T-helper 2 cell treated with Interferon-gamma antibody and Interleukin-4, amounts not matched to agents 5 μg/mL and 100 μg/mL, for 36 hours (primary cell): ENCODE measurements at regions not wholly inside any gene's neighbourhood (a gene's known extent, or its start where the extent isn't known, plus 50 kb on each side); places are given as distances from the start of the nearest gene placed in this dataset.
"Not testable (repeated sequence)": the region's sequence is repeated elsewhere in the genome, so short reads cannot be mapped to it uniquely, and the experiment has no call there.

Experiments used
- DNase-seq: peaks from one replicate; pipeline ENCODE4 v3.0.0; 2021; ENCODE audit warnings: low spot score
- H3K27ac Mint-ChIP-seq: one replicate; pipeline ENCODE4 v1.8.0; 2021; ENCODE audit warnings: mild to moderate bottlenecking, mixed read lengths
- H3K27me3 Mint-ChIP-seq: one replicate; pipeline ENCODE4 v1.8.0; 2021; ENCODE audit warnings: low read depth, mixed read lengths
- H3K36me3 Mint-ChIP-seq: one replicate; pipeline ENCODE4 v1.8.0; 2021; ENCODE audit warnings: low read depth, mixed read lengths
- H3K4me1 Mint-ChIP-seq: one replicate; pipeline ENCODE4 v1.8.0; 2021; ENCODE audit warnings: low read depth, mixed read lengths
- H3K4me3 Mint-ChIP-seq: one replicate; pipeline ENCODE4 v1.8.0; 2022; ENCODE audit warnings: mild to moderate bottlenecking, moderate library complexity, mixed read lengths
- H3K9me3 Mint-ChIP-seq: one replicate; pipeline ENCODE4 v1.8.0; 2021; ENCODE audit warnings: mixed read lengths

DNA sequence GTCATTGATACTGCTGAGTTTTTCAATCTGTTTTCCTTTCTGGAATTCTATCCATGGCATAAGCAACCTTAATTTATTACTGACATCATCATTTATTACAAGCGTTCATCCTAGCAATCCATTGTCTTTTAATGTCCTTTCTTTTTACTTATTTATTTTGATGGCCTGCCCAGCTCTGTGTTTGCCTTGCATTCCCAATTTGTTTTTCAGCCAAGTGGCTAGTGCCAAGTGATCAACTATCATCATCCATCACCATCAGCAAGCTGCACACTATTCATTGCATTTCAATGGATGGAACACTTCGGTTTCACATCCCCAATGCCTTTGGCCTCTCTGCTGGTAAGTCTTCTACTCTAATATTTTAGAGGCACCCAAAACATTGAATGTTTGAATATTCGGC, 831.7 kb upstream of the EPHA5 start:
- no peak overlapping the region for H3K4me3 Mint-ChIP-seq
- H3K27ac Mint-ChIP-seq, result no peak overlapping the region
- no peaks in the 10 kb centered on the region for H3K36me3 Mint-ChIP-seq
- no peaks in the 10 kb centered on the region for H3K4me1 Mint-ChIP-seq
- no peak for DNase-seq
- peaks cover 9% of the 10 kb centered on the region for H3K9me3 Mint-ChIP-seq
- no peaks in the 10 kb centered on the region for H3K27me3 Mint-ChIP-seq

DNA sequence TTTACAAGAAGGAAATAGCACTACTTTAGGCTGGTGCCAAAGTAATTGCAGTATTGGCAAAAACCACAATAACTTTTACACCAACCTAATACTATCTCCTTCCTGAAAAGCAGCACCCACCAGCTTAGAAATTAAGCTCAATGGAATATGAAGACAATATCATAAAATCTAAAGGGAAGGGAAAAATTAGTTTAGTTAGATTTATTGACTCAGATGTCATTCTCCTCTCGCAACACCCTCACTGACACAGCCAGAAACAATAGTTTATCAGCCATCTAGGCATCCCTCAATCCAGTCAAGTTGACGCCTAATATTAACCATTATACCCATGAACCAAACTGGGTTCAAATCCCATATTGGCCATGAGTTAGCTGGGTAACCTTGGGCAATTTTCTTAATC, 820.4 kb upstream of the EPHA5 start:
- no peaks in the 10 kb centered on the region for H3K36me3 Mint-ChIP-seq
- H3K4me1 Mint-ChIP-seq, result no peaks in the 10 kb centered on the region
- no peak overlapping the region for H3K4me3 Mint-ChIP-seq
- no peaks in the 10 kb centered on the region for H3K27me3 Mint-ChIP-seq
- peaks cover 21% of the 10 kb centered on the region for H3K9me3 Mint-ChIP-seq
- no peak overlapping the region for H3K27ac Mint-ChIP-seq
- no peak for DNase-seq

DNA sequence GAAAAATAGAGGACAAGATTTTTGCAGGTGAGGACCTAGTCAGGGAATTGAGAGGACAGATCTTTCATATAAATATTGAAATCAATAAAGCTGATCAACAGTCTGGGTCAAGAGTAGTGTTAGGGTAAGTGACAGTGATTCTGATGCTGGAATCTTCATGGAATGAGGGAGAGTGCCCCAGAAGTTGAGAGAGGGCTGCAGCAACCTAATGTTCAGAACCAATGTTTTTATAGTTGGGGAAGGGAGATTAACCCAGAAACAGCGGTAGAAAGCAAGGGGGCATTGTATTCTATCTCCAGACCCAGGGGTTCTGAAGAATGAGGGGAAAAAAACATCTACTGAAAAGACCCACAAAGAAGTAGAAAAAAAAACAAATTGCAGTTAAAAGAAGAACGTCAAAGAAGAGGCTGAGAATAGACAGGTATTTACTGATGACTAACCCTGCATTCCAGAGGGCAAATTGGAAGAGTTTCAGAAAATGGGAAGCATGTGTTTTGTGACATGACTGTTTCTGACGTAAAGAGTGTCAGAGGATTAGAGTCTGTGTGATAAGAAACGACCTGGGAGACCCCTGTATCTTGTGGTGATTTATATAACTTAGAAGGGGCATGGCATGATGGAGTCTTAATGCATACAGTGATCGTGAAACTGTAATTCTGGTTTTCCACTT, 819.6 kb upstream of the EPHA5 start:
- Mint-ChIP-seq H3K36me3 (no peaks in the 10 kb centered on the region), H3K4me1 (no peaks in the 10 kb centered on the region), H3K9me3 (peaks cover 25% of the 10 kb centered on the region), H3K4me3 (no peak overlapping the region), H3K27me3 (no peaks in the 10 kb centered on the region), H3K27ac (no peak overlapping the region)
- no peak for DNase-seq

DNA sequence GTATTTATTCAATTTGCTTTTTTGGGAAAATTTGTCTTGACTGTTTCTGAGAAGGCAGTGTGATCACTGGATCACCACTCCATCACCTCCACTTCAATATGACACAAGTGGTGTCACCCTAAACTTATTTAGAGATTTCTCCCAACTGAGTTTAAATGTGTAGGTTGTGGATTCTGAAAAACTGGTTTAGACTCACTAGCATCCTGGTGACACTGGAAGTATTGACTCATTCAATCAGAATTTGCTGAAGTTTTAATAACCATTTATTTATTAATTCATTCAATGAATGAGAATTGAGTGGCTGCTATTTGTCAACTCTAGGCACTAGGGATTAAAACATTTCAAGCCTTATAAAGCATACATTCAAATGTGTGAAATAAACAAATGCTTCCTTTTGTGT, 819.1 kb upstream of the EPHA5 start:
- DNase-seq, result no peak
- Mint-ChIP-seq H3K4me3 (no peak overlapping the region), H3K9me3 (peaks cover 27% of the 10 kb centered on the region)

DNA sequence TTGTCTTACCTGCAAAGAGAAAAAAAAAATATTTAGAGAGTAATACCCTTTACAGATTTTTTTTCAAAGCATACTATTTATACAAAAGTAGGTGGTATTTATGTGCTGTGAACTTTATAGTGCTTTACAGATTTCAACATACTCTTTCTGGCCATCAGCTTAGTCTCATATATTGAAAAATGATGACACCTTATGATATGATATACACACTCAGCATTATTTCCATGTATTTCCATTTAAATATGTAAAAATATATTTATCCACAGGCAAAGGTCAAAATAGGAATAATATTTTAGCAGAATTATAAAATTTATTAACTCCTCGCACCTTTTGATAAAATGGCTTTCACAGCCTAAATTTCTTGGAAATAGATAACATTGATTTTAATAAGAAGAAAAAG, 815.8 kb upstream of the EPHA5 start:
- H3K27me3 Mint-ChIP-seq, result no peaks in the 10 kb centered on the region
- H3K4me1 Mint-ChIP-seq, result no peaks in the 10 kb centered on the region
- no peak overlapping the region for H3K4me3 Mint-ChIP-seq
- peaks cover 30% of the 10 kb centered on the region for H3K9me3 Mint-ChIP-seq
- H3K36me3 Mint-ChIP-seq, result no peaks in the 10 kb centered on the region
- no peak for DNase-seq
- no peak overlapping the region for H3K27ac Mint-ChIP-seq

More for the DNA sequence above, 819.1 kb upstream of the EPHA5 start:
- Mint-ChIP-seq H3K4me1 (no peaks in the 10 kb centered on the region), H3K36me3 (no peaks in the 10 kb centered on the region), H3K27ac (no peak overlapping the region), H3K27me3 (no peaks in the 10 kb centered on the region)

DNA sequence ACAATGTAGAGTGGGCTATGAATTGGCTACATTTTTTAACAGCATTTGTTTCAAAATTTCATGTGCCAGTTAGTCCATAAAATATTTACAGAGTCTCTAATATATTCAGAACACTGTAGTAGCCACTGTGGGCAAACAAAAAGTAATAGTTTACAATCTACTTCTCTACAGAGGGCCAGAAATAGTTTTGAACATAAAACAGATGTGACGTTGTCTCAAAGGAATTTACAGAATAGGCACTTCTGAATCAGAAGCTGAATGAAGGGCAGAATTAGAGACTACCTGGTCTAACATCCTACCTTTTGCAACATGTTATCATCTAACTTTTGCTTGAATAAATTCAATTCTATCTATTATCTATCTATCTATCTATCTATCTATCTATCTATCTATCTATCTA, 811.9 kb upstream of the EPHA5 start:
- Mint-ChIP-seq H3K9me3 (peaks cover 23% of the 10 kb centered on the region), H3K36me3 (no peaks in the 10 kb centered on the region), H3K27me3 (no peaks in the 10 kb centered on the region), H3K4me3 (no peak overlapping the region), H3K4me1 (no peaks in the 10 kb centered on the region), H3K27ac (no peak overlapping the region)
- DNase-seq, result no peak

DNA sequence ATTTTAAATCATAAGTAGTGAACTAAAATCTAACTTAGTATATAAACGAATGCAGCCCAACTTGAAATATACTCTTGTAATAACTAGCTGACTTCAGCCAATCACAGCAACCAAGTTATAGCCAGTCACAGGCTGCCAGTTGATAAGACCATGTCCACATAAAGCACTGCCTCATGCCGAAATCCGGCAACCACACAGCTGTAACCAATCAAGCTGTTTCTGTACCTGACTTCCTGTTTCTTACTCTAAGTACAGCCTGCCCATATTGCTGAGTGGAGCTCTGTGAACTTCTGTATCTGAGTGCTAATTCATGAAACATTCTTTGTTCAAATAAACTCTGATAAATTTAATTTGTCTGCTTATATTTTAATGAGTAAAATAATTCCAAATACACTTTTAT, 805.3 kb upstream of the EPHA5 start:
- no peaks in the 10 kb centered on the region for H3K36me3 Mint-ChIP-seq
- peaks cover 33% of the 10 kb centered on the region for H3K9me3 Mint-ChIP-seq
- DNase-seq, result no peak

DNA sequence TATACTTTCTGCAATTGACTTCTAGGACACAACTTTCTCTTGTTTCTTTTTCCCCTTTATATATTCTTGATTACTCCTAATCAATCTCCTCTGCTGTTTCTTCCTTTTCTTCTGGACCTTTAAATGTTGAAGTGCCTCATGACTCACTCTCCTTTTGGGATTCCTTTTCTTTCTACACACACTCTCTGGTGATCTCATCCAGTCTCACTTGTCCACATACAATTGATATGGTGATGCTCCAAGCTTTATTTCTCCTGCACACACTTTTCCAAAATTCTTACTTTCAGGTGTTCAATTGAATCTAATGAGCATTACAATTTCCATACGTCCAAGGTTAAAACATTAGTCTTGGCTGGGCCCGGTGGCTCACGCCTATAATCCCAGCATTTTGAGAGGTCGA, 794.8 kb upstream of the EPHA5 start:
- no peak for DNase-seq
- Mint-ChIP-seq H3K36me3 (no peaks in the 10 kb centered on the region), H3K4me3 (no peak overlapping the region), H3K27ac (no peak overlapping the region), H3K9me3 (peaks cover 11% of the 10 kb centered on the region), H3K27me3 (no peaks in the 10 kb centered on the region), H3K4me1 (no peaks in the 10 kb centered on the region)

More for the DNA sequence above, 805.3 kb upstream of the EPHA5 start:
- Mint-ChIP-seq H3K27ac (no peak overlapping the region), H3K27me3 (no peaks in the 10 kb centered on the region), H3K4me1 (no peaks in the 10 kb centered on the region), H3K4me3 (no peak overlapping the region)

DNA sequence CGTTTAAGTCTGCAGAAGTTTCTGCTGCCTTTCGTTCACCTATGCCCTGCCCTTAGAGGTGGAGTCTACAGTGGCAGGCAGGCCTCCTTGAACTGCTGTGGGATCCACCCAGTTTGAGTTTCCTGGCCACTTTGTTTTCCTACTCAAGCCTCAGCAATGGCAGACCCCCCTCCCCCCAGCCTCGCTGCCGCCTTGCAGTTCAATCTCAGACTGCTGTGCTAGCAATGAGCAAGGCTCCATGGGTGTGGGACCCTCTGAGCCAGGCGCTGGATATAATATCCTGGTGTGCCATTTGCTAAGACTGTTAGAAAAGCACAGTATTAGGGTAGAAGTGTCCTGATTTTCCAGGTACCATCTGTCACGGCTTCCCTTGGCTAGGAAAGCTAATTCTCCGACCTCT, 792.6 kb upstream of the EPHA5 start:
- peaks cover 14% of the 10 kb centered on the region for H3K9me3 Mint-ChIP-seq
- not testable (repeated sequence) for DNase-seq, H3K27ac Mint-ChIP-seq, H3K36me3 Mint-ChIP-seq, H3K27me3 Mint-ChIP-seq, H3K4me1 Mint-ChIP-seq, H3K4me3 Mint-ChIP-seq

DNA sequence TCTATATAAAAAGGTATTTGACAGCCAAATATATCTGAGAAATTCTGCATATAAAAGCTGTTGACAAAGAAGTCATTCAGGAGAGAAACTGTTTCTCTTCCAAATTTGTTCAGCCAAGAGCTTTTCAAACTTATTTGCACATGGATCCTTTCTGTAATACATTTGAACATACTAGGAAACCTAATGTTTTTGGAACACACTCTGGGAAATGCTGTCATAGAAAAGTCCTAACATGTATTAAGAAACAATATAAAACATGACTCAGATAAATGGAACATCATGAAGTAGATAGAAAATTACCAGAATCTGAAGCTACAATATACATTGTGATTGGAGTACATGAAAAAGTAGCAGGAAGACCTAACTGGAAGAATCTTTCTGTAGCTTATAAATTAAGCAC, 781.5 kb upstream of the EPHA5 start:
- DNase-seq, result no peak
- H3K27ac Mint-ChIP-seq, result no peak overlapping the region
- H3K4me1 Mint-ChIP-seq, result no peaks in the 10 kb centered on the region
- no peaks in the 10 kb centered on the region for H3K36me3 Mint-ChIP-seq
- no peak overlapping the region for H3K4me3 Mint-ChIP-seq
- H3K9me3 Mint-ChIP-seq, result peaks cover 11% of the 10 kb centered on the region
- H3K27me3 Mint-ChIP-seq, result no peaks in the 10 kb centered on the region

DNA sequence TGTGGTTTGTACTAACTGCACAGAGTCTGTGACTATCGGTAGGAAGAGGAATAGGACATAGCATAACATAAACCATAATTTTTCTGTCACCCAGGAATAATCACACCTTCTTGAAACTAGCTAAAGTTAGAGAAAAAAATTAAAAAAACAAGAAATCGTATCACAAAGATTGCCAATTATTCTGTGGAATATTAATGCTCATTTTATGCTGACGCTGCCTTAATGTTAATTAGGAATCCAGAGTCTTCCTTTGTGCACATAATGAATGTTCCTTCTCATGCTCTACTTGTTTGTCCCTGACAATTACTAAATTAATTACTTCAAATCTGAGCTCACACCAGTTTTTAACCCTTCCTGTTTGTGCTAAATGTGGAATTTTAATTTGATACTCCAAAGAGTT, 772.7 kb upstream of the EPHA5 start:
- Mint-ChIP-seq H3K4me3 (no peak overlapping the region), H3K9me3 (peaks cover 15% of the 10 kb centered on the region), H3K36me3 (no peaks in the 10 kb centered on the region), H3K4me1 (no peaks in the 10 kb centered on the region), H3K27ac (no peak overlapping the region), H3K27me3 (no peaks in the 10 kb centered on the region)
- DNase-seq, result no peak

DNA sequence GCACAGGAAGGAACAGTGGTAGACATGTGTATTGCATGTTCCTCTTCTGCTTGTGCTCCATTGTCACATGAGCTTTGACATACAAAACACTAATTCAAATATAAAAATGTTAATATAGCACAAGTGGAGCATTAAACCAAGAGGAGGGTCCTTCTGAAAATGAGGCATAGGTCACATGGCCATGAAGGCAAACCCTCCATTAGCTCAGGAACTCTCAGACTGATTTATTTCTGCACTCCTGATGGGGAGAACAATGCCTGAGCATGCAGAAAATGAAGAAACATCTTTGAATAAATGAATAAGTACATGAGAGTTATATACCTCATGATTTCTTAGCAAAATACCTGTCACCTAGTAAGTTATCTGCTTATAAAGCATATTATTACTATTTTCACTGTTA, 769.2 kb upstream of the EPHA5 start:
- Mint-ChIP-seq H3K4me3 (no peak overlapping the region), H3K9me3 (peaks cover 28% of the 10 kb centered on the region), H3K27me3 (no peaks in the 10 kb centered on the region), H3K4me1 (no peaks in the 10 kb centered on the region), H3K27ac (no peak overlapping the region), H3K36me3 (no peaks in the 10 kb centered on the region)
- DNase-seq, result no peak

DNA sequence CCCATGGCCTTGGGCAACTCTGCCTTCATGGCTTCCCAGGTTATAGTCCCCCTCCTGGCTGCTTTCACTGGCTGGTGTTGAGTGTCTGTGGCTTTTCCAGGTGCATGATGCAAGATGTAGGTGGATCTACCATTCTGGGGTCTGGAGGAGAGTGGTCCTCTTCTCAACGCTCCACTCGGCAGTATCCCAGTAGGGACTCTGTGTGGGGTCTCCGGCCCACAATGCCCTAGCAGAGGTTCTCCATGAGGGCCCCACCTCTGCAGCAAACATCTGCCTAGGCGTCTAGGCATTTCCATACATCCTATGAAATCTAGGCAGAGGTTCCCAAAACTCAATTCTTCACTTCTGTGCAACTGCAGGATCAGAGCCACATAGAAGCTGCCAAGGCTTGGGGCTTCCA, 763.4 kb upstream of the EPHA5 start:
- DNase-seq, result no peak
- H3K27me3 Mint-ChIP-seq, result no peaks in the 10 kb centered on the region
- no peaks in the 10 kb centered on the region for H3K4me1 Mint-ChIP-seq
- H3K27ac Mint-ChIP-seq, result no peak overlapping the region
- H3K9me3 Mint-ChIP-seq, result peaks cover 34% of the 10 kb centered on the region
- no peaks in the 10 kb centered on the region for H3K36me3 Mint-ChIP-seq
- no peak overlapping the region for H3K4me3 Mint-ChIP-seq

DNA sequence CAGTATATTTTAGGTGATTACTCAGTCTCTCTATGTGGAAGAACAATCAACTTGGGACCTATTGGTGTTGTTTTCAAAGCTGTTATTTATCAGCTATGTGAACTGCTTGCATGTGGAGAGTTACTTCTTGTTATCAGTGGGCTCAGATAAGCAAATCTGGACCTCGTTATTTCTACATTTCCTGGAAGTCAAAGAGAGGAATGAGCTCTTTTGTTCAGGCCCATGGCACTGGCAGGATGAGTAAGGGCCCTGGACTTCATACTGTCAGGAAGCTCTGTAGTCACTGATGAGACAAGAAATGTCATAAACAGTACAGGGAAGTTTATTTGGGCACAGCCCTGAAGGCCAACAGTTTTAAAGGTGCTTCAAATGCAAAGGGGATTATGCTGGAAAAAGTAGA, 760.6 kb upstream of the EPHA5 start:
- Mint-ChIP-seq H3K9me3 (peaks cover 19% of the 10 kb centered on the region), H3K4me3 (no peak overlapping the region), H3K27me3 (no peaks in the 10 kb centered on the region), H3K27ac (no peak overlapping the region), H3K36me3 (no peaks in the 10 kb centered on the region), H3K4me1 (no peaks in the 10 kb centered on the region)
- DNase-seq, result no peak

DNA sequence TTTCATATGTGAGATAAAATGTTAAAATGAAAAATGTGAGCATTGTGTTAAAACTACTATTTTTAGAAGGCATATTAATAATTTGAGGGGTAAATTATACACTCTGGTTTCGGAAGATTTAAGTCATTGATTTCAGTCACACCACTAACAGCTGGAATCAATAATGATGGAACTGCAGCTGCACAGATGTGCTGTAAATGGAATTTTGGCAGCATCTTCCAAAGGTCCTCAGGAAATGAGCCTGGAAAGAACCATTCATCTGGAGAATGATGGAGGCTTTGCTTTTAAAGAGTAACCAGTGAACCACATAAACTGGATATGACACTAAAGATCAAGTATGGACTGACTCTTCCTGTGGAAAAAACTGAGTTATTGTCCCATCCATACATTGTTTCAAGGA, 759.0 kb upstream of the EPHA5 start:
- no peaks in the 10 kb centered on the region for H3K27me3 Mint-ChIP-seq
- H3K27ac Mint-ChIP-seq, result no peak overlapping the region
- H3K9me3 Mint-ChIP-seq, result peaks cover 17% of the 10 kb centered on the region
- no peaks in the 10 kb centered on the region for H3K36me3 Mint-ChIP-seq
- no peaks in the 10 kb centered on the region for H3K4me1 Mint-ChIP-seq
- no peak overlapping the region for H3K4me3 Mint-ChIP-seq
- no peak for DNase-seq
